B cell (primary cell): ENCODE measurements at regions not wholly inside any gene's neighbourhood (a gene's known extent, or its start where the extent isn't known, plus 50 kb on each side); places are given as distances from the start of the nearest gene placed in this dataset.

Experiments
- ATAC-seq: fragments of 200-7000 bp; cut with Tn5 transposase; one replicate; pipeline ENCODE4 v1.10.0; 2021; ENCODE audit warnings: low read depth, mild to moderate bottlenecking, moderate number of reproducible peaks, moderate library complexity
- CTCF ChIA-PET: fragments of 350-600 bp; sonication (Branson Sonifier 250); formaldehyde crosslinking; loops from one replicate; lab custom pipeline; 2021; ENCODE audit warnings: antibody characterized with exemption, inconsistent platforms; lab: Charles Lee
- POLR2A ChIA-PET: fragments of 350-600 bp; sonication (Branson Sonifier 250); formaldehyde crosslinking; loops from one replicate; lab custom pipeline; 2021; ENCODE audit warnings: antibody characterized with exemption; lab: Charles Lee
- DNase-seq: peaks from one replicate; pipeline ENCODE4 v3.0.0; 2013
- H2AFZ ChIP-seq: 2 replicates; pipeline ENCODE4 v1.6.1; 2012; ENCODE audit warnings: mild to moderate bottlenecking, low read depth, low read length; ENCODE audit not compliant: insufficient read depth, poor library complexity, severe bottlenecking
- H3K27ac ChIP-seq, 2 donors: 1 replicate in 1 of 2; 2 replicates in 1 of 2; pipeline ENCODE4 v1.5.1; 2012 to 2013; ENCODE audit warnings: low read length in 2 of 2, mild to moderate bottlenecking in 2 of 2, moderate library complexity in 1 of 2
- H3K27me3 ChIP-seq, 4 experiments: fragments of 200-600 bp in 1 of 4; sonication (generic) in 1 of 4; replicated peaks in 1 of 4; 1 replicate in 2 of 4; 2 replicates in 2 of 4; pipeline versions ENCODE4 v1.6.1 to v1.7.0; 2013 to 2016; ENCODE audit warnings: low read length in 3 of 4, mild to moderate bottlenecking in 2 of 4, mixed read lengths in 1 of 4, moderate library complexity in 1 of 4; ENCODE audit not compliant: insufficient read depth in 4 of 4, control insufficient read depth in 3 of 4; ENCODE audit errors: control extremely low read depth in 1 of 4
- H3K36me3 ChIP-seq, 2 experiments: replicated peaks in 1 of 2; 1 replicate in 1 of 2; 2 replicates in 1 of 2; pipeline versions ENCODE4 v1.6.1 to v1.7.1; 2013; ENCODE audit warnings: low read length in 1 of 2; ENCODE audit not compliant: insufficient read depth in 2 of 2, control insufficient read depth in 1 of 2; ENCODE audit errors: control extremely low read depth in 1 of 2, extremely low read depth in 1 of 2
- H3K4me1 ChIP-seq, 2 donors: fragments of 200-600 bp in 1 of 2; sonication (generic) in 1 of 2; 1 replicate in 1 of 2; 2 replicates in 1 of 2; pipeline versions ENCODE4 v1.5.1 to v1.6.1; 2013 to 2017; ENCODE audit warnings: low read length in 2 of 2; ENCODE audit not compliant: control insufficient read depth in 2 of 2, insufficient read depth in 2 of 2
- H3K4me2 ChIP-seq: replicated peaks from 2 replicates; pipeline ENCODE3; 2012; ENCODE audit warnings: mild to moderate bottlenecking, low read depth, low read length; ENCODE audit not compliant: poor library complexity, severe bottlenecking
- H3K4me3 ChIP-seq, 5 experiments: fragments of 200-600 bp in 1 of 5; sonication (generic) in 1 of 5; 1 replicate in 3 of 5; 2 replicates in 2 of 5; pipeline versions ENCODE4 v1.5.1 to v1.7.0; 2011 to 2016; ENCODE audit warnings: low read length in 4 of 5, mild to moderate bottlenecking in 4 of 5, low read depth in 2 of 5, control low read depth in 1 of 5, moderate library complexity in 1 of 5; ENCODE audit not compliant: insufficient read depth in 1 of 5; ENCODE audit errors: control extremely low read depth in 1 of 5, extremely low read depth in 1 of 5
- H3K79me2 ChIP-seq: fragments of 200-600 bp; sonication (generic); one replicate; pipeline ENCODE4 v1.6.0; 2016; ENCODE audit warnings: low read length; ENCODE audit not compliant: control insufficient read depth, insufficient read depth
- H3K9ac ChIP-seq: fragments of 200-600 bp; sonication (generic); 2 replicates; pipeline ENCODE4 v1.6.1; 2017; ENCODE audit warnings: mild to moderate bottlenecking, low read length, moderate library complexity
- H3K9me3 ChIP-seq, 3 donors: one replicate each; pipeline versions ENCODE4 v1.6.1 to v1.7.1; 2013; ENCODE audit warnings: low read length in 2 of 3; ENCODE audit not compliant: control insufficient read depth in 2 of 3, insufficient read depth in 1 of 3; ENCODE audit errors: control extremely low read depth in 1 of 3
- H4K20me1 ChIP-seq: 2 replicates; pipeline ENCODE4 v1.6.0; 2012; ENCODE audit warnings: mild to moderate bottlenecking, low read length; ENCODE audit not compliant: insufficient read depth, control insufficient read depth, poor library complexity, severe bottlenecking
- H3K27ac Mint-ChIP-seq: one replicate; pipeline ENCODE4 v1.8.0; 2021; ENCODE audit warnings: mixed read lengths
- H3K27me3 Mint-ChIP-seq: one replicate; pipeline ENCODE4 v1.8.0; 2021; ENCODE audit warnings: mixed read lengths
- H3K4me1 Mint-ChIP-seq: one replicate; pipeline ENCODE4 v1.8.0; 2021; ENCODE audit warnings: mixed read lengths
- H3K4me3 Mint-ChIP-seq: one replicate; pipeline ENCODE4 v1.8.0; 2021; ENCODE audit warnings: mixed read lengths
- H3K9me3 Mint-ChIP-seq: one replicate; pipeline ENCODE4 v1.8.0; 2022; ENCODE audit warnings: mixed read lengths; ENCODE audit not compliant: insufficient read depth
- CTCF ChIP-seq: fragments of 200-600 bp; IDR thresholded peaks from one replicate; pipeline ENCODE4 v1.8.0; 2022; ENCODE audit warnings: antibody characterized with exemption, mild to moderate bottlenecking
- EZH2 ChIP-seq: IDR thresholded peaks from 2 replicates; pipeline ENCODE4 v1.6.1; 2012; ENCODE audit warnings: borderline replicate concordance, low read depth, mild to moderate bottlenecking, moderate library complexity, low read length; ENCODE audit not compliant: insufficient read depth, poor library complexity, severe bottlenecking
- WGBS: methylation state at CpG from one replicate; pipeline ENCODE4 v1.1.5; 2013; ENCODE audit warnings: missing lambda C conversion rate; ENCODE audit not compliant: insufficient coverage; 5-methylcytosine and 5-hydroxymethylcytosine counted together
- intact Hi-C: fragments of 100-400 bp; cut with micrococcal nuclease; formaldehyde crosslinking; loops from one replicate; pipeline ENCODE4 v1.10.0; 2022

GRCh38 chr3:117200962-117201361, 491.4 kb downstream of the TUSC7 start:
- no peaks in the 10 kb centered on the region for H3K36me3 ChIP-seq
- no peak overlapping the region for H3K27ac Mint-ChIP-seq
- H3K4me3 ChIP-seq = no peak overlapping the region
- ChIA-PET CTCF (no interaction called here), POLR2A (no interaction called here)
- H3K9me3 ChIP-seq = no peaks in the 10 kb centered on the region
- TF ChIP-seq CTCF = no peak
- no peak for TF ChIP-seq EZH2
- no peak overlapping the region for H2AFZ ChIP-seq
- H3K4me1 Mint-ChIP-seq = no peaks in the 10 kb centered on the region
- no peak overlapping the region for H3K4me3 Mint-ChIP-seq
- no CpG with 5 or more reads among the region's 2 CpGs for WGBS
- H3K9ac ChIP-seq = no peak overlapping the region
- no peak for ATAC-seq
- no peaks in the 10 kb centered on the region for H3K79me2 ChIP-seq
- no peaks in the 10 kb centered on the region for H4K20me1 ChIP-seq
- no peaks in the 10 kb centered on the region for H3K9me3 Mint-ChIP-seq
- H3K4me1 ChIP-seq = no peaks in the 10 kb centered on the region
- H3K27me3 ChIP-seq = no peaks in the 10 kb centered on the region
- no peak overlapping the region for H3K4me2 ChIP-seq
- no peaks in the 10 kb centered on the region for H3K27me3 Mint-ChIP-seq
- intact Hi-C loops = no loop called here
- no peak for DNase-seq
- H3K27ac ChIP-seq = no peak overlapping the region

- Histone ChIP-seq H3K27ac (no peak overlapping the region), H2AFZ (no peak overlapping the region), H3K4me1 (no peaks in the 10 kb centered on the region), H3K4me2 (no peak overlapping the region), H3K4me3 (no peak overlapping the region), H3K79me2 (no peaks in the 10 kb centered on the region), H4K20me1 (no peaks in the 10 kb centered on the region), H3K9ac (no peak overlapping the region), H3K9me3 (no peaks in the 10 kb centered on the region), H3K36me3 (no peaks in the 10 kb centered on the region), H3K27me3 (no peaks in the 10 kb centered on the region)
- no peak for TF ChIP-seq EZH2
- no peak for TF ChIP-seq CTCF
- no peak for ATAC-seq
- Mint-ChIP-seq H3K9me3 (no peaks in the 10 kb centered on the region), H3K27me3 (no peaks in the 10 kb centered on the region), H3K4me1 (no peaks in the 10 kb centered on the region), H3K4me3 (no peak overlapping the region), H3K27ac (no peak overlapping the region)
- 92% methylated on average over 2 of the region's 5 CpGs for WGBS
- DNase-seq = no peak
- intact Hi-C loops = no loop called here
- POLR2A ChIA-PET = no interaction called here
- CTCF ChIA-PET = no interaction called here
Measured at GRCh38 chr3:117201901-117202774, 492.6 kb downstream of the TUSC7 start.
